ENCODE measurements at regions not wholly inside any gene's neighbourhood (a gene's known extent, or its start where the extent isn't known, plus 50 kb on each side); places are given as distances from the start of the nearest gene placed in this dataset.

- Histone ChIP-seq H3K27ac (no peak overlapping the region), H3K27me3 (replicated peaks; ENCODE audit: insufficient read depth) (no peaks in the 10 kb centered on the region), H4K20me1 (ENCODE audit: insufficient read depth) (no peaks in the 10 kb centered on the region), H3K4me3 (no peak overlapping the region), H3K9me3 (ENCODE audit: low read depth) (no peaks in the 10 kb centered on the region), H3K9me2 (ENCODE audit: insufficient read depth) (no peaks in the 10 kb centered on the region), H3K36me3 (ENCODE audit: low read depth) (no peaks in the 10 kb centered on the region), H3K9ac (no peak overlapping the region), H2AFZ (no peak overlapping the region), H3K4me2 (ENCODE audit: unreplicated experiment) (no peak overlapping the region), H3K4me1 (ENCODE audit: insufficient read depth) (no peaks in the 10 kb centered on the region), H3K79me2 (ENCODE audit: insufficient read depth) (no peaks in the 10 kb centered on the region), H3F3A (ENCODE audit: insufficient read depth) (no peaks in the 10 kb centered on the region)
- TF ChIP-seq EZH2 (IDR thresholded peaks at IDR 0.05; ENCODE audit: insufficient read depth, poor library complexity, severe bottlenecking) (no peak), EZH2phosphoT487 (IDR thresholded peaks at IDR 0.05; ENCODE audit: insufficient read depth, low read depth) (no peak)
- WGBS, 2 experiments (ENCODE audit: low coverage in 1 of 2, low lambda C conversion rate in 2 of 2, missing lambda C conversion rate in 2 of 2): 26 to 33% methylated on average over 4 of the region's 4 CpGs
- in situ Hi-C loops (cut with MboI): no loop called here
- DNase-seq: no peak
Measured at GRCh38 chr2:53467467-53468180, 300.0 kb upstream of the CHAC2 start.

- H3K9me3 ChIP-seq (ENCODE audit: low read depth): no peaks in the 10 kb centered on the region
- WGBS, 2 experiments (ENCODE audit: low coverage in 1 of 2, low lambda C conversion rate in 2 of 2, missing lambda C conversion rate in 2 of 2): 59 to 60% methylated on average over 3 of the region's 3 CpGs
- no peaks in the 10 kb centered on the region for H4K20me1 ChIP-seq (ENCODE audit: insufficient read depth)
- no peak for DNase-seq
- no peaks in the 10 kb centered on the region for H3K36me3 ChIP-seq (ENCODE audit: low read depth)
- no peaks in the 10 kb centered on the region for H3K4me1 ChIP-seq (ENCODE audit: insufficient read depth)
- H3K27me3 ChIP-seq (replicated peaks; ENCODE audit: insufficient read depth): no peaks in the 10 kb centered on the region
- H3K4me3 ChIP-seq: no peak overlapping the region
- H3K9me2 ChIP-seq (ENCODE audit: insufficient read depth): no peaks in the 10 kb centered on the region
- no peak overlapping the region for H3K4me2 ChIP-seq (ENCODE audit: unreplicated experiment)
- no peak overlapping the region for H2AFZ ChIP-seq
- H3K27ac ChIP-seq: no peak overlapping the region
- in situ Hi-C loops (cut with MboI): no loop called here
- no peaks in the 10 kb centered on the region for H3K79me2 ChIP-seq (ENCODE audit: insufficient read depth)
- TF ChIP-seq EZH2phosphoT487 (IDR thresholded peaks at IDR 0.05; ENCODE audit: insufficient read depth, low read depth) (no peak), EZH2 (IDR thresholded peaks at IDR 0.05; ENCODE audit: insufficient read depth, poor library complexity, severe bottlenecking) (no peak)
- no peak overlapping the region for H3K9ac ChIP-seq
- no peaks in the 10 kb centered on the region for H3F3A ChIP-seq (ENCODE audit: insufficient read depth)
Measured at GRCh38 chr2:53463806-53464726, 303.5 kb upstream of the CHAC2 start.

- Histone ChIP-seq H3K36me3 (ENCODE audit: low read depth) (no peaks in the 10 kb centered on the region), H3K27ac (no peak overlapping the region), H3K4me1 (ENCODE audit: insufficient read depth) (no peaks in the 10 kb centered on the region), H3K79me2 (ENCODE audit: insufficient read depth) (no peaks in the 10 kb centered on the region), H3K9me3 (ENCODE audit: low read depth) (no peaks in the 10 kb centered on the region), H3F3A (ENCODE audit: insufficient read depth) (no peaks in the 10 kb centered on the region), H4K20me1 (ENCODE audit: insufficient read depth) (no peaks in the 10 kb centered on the region), H2AFZ (no peak overlapping the region), H3K9ac (no peak overlapping the region), H3K9me2 (ENCODE audit: insufficient read depth) (no peaks in the 10 kb centered on the region), H3K4me3 (no peak overlapping the region), H3K4me2 (ENCODE audit: unreplicated experiment) (no peak overlapping the region), H3K27me3 (replicated peaks; ENCODE audit: insufficient read depth) (no peaks in the 10 kb centered on the region)
- DNase-seq: no peak
- 57% methylated on average over 6 of the region's 6 CpGs for WGBS, 2 experiments (ENCODE audit: low coverage in 1 of 2, low lambda C conversion rate in 2 of 2, missing lambda C conversion rate in 2 of 2)
- TF ChIP-seq EZH2 (IDR thresholded peaks at IDR 0.05; ENCODE audit: insufficient read depth, poor library complexity, severe bottlenecking) (no peak), EZH2phosphoT487 (IDR thresholded peaks at IDR 0.05; ENCODE audit: insufficient read depth, low read depth) (no peak)
- in situ Hi-C loops (cut with MboI): no loop called here
Measured at GRCh38 chr2:53460937-53461336, 306.7 kb upstream of the CHAC2 start.

GRCh38 chr2:53460347-53460746, 307.3 kb upstream of the CHAC2 start:
- no peak overlapping the region for H3K27ac ChIP-seq
- no peaks in the 10 kb centered on the region for H3K79me2 ChIP-seq (ENCODE audit: insufficient read depth)
- no peaks in the 10 kb centered on the region for H3K4me1 ChIP-seq (ENCODE audit: insufficient read depth)
- WGBS, 2 experiments (ENCODE audit: low coverage in 1 of 2, low lambda C conversion rate in 2 of 2, missing lambda C conversion rate in 2 of 2): 48 to 55% methylated on average over 1 of the region's 1 CpG
- H3F3A ChIP-seq (ENCODE audit: insufficient read depth): no peaks in the 10 kb centered on the region
- no peaks in the 10 kb centered on the region for H3K27me3 ChIP-seq (replicated peaks; ENCODE audit: insufficient read depth)
- no peak overlapping the region for H3K4me2 ChIP-seq (ENCODE audit: unreplicated experiment)
- no peaks in the 10 kb centered on the region for H3K9me3 ChIP-seq (ENCODE audit: low read depth)
- peak; percentile 14 for DNase-seq
- TF ChIP-seq EZH2 (IDR thresholded peaks at IDR 0.05; ENCODE audit: insufficient read depth, poor library complexity, severe bottlenecking) (no peak), EZH2phosphoT487 (IDR thresholded peaks at IDR 0.05; ENCODE audit: insufficient read depth, low read depth) (no peak)
- H2AFZ ChIP-seq: no peak overlapping the region
- no peak overlapping the region for H3K4me3 ChIP-seq
- no peaks in the 10 kb centered on the region for H4K20me1 ChIP-seq (ENCODE audit: insufficient read depth)
- in situ Hi-C loops (cut with MboI): no loop called here
- H3K9ac ChIP-seq: no peak overlapping the region
- H3K36me3 ChIP-seq (ENCODE audit: low read depth): no peaks in the 10 kb centered on the region
- H3K9me2 ChIP-seq (ENCODE audit: insufficient read depth): no peaks in the 10 kb centered on the region

Data from GM23248 (cell line).